IgD-negative memory B cell (primary cell): ENCODE measurements at regions not wholly inside any gene's neighbourhood (a gene's known extent, or its start where the extent isn't known, plus 50 kb on each side); places are given as distances from the start of the nearest gene placed in this dataset.
A peak's percentile ranks its signal among the peaks of the same experiment; 100 is the strongest.

Source experiments
- H3K27ac Mint-ChIP-seq, 3 donors: one replicate each; pipeline ENCODE4 v1.8.0; 2020 to 2022; ENCODE audit warnings: mild to moderate bottlenecking in 3 of 3, mixed read lengths in 3 of 3, moderate library complexity in 1 of 3
- H3K27me3 Mint-ChIP-seq: one replicate; pipeline ENCODE4 v1.8.0; 2021; ENCODE audit warnings: mixed read lengths
- H3K36me3 Mint-ChIP-seq: one replicate; pipeline ENCODE4 v1.8.0; 2020; ENCODE audit warnings: mild to moderate bottlenecking, mixed read lengths
- H3K4me1 Mint-ChIP-seq, 3 donors: one replicate each; pipeline ENCODE4 v1.8.0; 2020 to 2022; ENCODE audit warnings: mixed read lengths in 3 of 3, mild to moderate bottlenecking in 1 of 3
- H3K4me3 Mint-ChIP-seq, 4 donors: one replicate each; pipeline ENCODE4 v1.8.0; 2020 to 2022; ENCODE audit warnings: mild to moderate bottlenecking in 4 of 4, mixed read lengths in 4 of 4, moderate library complexity in 3 of 4
- H3K9me3 Mint-ChIP-seq, 3 donors: one replicate each; pipeline ENCODE4 v1.8.0; 2020 to 2021; ENCODE audit warnings: mixed read lengths in 3 of 3, mild to moderate bottlenecking in 1 of 3

DNA sequence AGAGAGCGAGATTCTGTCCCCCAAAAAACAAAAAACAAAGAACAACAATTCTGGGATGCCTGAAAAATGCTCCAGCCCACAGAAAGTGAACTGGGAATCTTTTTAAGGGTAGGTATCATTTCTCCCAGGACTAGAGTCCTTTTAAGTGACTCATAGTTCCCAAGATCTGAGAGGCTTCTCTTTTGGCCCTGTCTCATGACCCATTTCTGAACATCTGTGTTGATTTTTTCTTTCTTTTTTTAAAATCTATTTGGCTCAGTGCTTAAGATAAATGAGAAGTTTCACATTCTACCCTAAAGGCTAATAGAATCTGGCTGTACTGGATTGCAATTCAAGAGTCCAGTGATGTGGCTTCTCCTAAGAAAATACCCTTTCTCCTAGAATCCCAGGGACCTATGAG lies 217.6 kb upstream of the FOXQ1 start:
- H3K4me1 Mint-ChIP-seq: no peaks in the 10 kb centered on the region
- H3K4me3 Mint-ChIP-seq: no peak overlapping the region
- peaks cover 0 to 4% (median 0%) of the 10 kb centered on the region in 3 donors for H3K9me3 Mint-ChIP-seq
- H3K27ac Mint-ChIP-seq: no peak overlapping the region
- H3K27me3 Mint-ChIP-seq: peaks cover 6% of the 10 kb centered on the region
- no peaks in the 10 kb centered on the region for H3K36me3 Mint-ChIP-seq

DNA sequence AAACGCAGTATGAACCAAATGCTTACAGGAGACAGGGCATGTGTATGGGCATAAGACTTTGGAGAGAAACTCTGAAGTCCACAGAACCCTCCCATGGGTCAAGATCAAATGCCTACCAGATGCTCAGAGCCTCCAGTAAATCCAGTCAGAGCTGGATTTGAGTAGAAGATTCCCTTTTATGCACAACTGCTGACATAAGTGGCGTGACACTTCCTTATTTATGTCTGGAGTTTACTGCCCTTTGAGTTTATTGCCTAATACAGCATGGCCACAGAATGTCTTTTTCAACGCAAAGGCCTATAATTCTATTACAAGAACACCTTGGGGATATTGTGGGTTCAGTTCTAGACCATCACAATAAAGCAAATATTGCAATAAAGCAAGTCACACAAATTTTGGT lies 220.0 kb upstream of the FOXQ1 start:
- H3K36me3 Mint-ChIP-seq: no peaks in the 10 kb centered on the region
- H3K27me3 Mint-ChIP-seq: peaks cover 4% of the 10 kb centered on the region
- H3K4me3 Mint-ChIP-seq: no peak overlapping the region
- no peaks in the 10 kb centered on the region for H3K4me1 Mint-ChIP-seq
- H3K9me3 Mint-ChIP-seq: peaks cover 0 to 4% (median 0%) of the 10 kb centered on the region in 3 donors
- H3K27ac Mint-ChIP-seq: no peak overlapping the region

GRCh38 chr6:1089859-1090258 lies 222.0 kb upstream of the FOXQ1 start:
- no peaks in the 10 kb centered on the region for H3K36me3 Mint-ChIP-seq
- no peaks in the 10 kb centered on the region for H3K9me3 Mint-ChIP-seq
- no peaks in the 10 kb centered on the region for H3K4me1 Mint-ChIP-seq
- no peak overlapping the region for H3K4me3 Mint-ChIP-seq
- H3K27ac Mint-ChIP-seq: no peak overlapping the region
- H3K27me3 Mint-ChIP-seq: peaks cover 4% of the 10 kb centered on the region

GRCh38 chr6:1088492-1089001 lies 223.4 kb upstream of the FOXQ1 start:
- no peaks in the 10 kb centered on the region for H3K9me3 Mint-ChIP-seq
- H3K27ac Mint-ChIP-seq: no peak overlapping the region
- no peaks in the 10 kb centered on the region for H3K36me3 Mint-ChIP-seq

DNA sequence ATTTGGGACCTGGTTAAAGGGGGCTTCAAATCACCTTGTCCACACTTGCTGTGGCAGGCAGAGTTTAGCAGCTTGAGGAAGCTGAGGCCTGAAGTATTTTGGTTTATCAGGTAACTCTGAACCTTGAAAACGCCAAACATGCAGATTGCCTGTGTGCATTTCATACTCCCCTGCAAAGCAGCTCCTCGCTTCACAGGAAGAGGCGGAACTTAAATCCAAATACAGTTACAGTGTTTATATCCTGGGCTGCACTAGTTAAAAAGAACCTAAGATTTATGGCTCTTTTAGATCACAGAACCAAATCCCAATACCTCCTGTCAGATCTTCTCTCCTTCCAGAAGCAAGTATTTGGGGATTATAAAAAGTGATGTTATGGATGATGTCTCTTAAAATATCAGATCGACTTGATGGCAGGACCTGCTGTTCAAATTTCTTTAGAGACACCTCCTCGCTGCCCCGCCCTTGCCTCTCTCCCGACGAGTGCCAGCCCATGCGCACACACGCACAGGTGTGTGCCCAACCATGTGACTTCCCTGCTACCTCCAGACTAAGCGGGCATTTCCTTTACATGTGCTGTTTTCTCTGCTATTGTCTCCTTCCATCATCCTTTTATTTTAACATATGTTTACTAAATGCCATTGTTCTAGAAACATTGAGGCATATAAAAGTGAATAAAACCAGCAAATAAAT lies 224.6 kb upstream of the FOXQ1 start:
- Mint-ChIP-seq H3K36me3 (no peaks in the 10 kb centered on the region), H3K27ac (peak overlapping the region in 1 of 3 donors; percentile 26), H3K27me3 (peaks cover 2% of the 10 kb centered on the region), H3K9me3 (no peaks in the 10 kb centered on the region), H3K4me3 (no peak overlapping the region), H3K4me1 (no peaks in the 10 kb centered on the region)

More at GRCh38 chr6:1088492-1089001, 223.4 kb upstream of the FOXQ1 start:
- no peak overlapping the region for H3K4me3 Mint-ChIP-seq
- H3K4me1 Mint-ChIP-seq: no peaks in the 10 kb centered on the region
- H3K27me3 Mint-ChIP-seq: peaks cover 2% of the 10 kb centered on the region

DNA sequence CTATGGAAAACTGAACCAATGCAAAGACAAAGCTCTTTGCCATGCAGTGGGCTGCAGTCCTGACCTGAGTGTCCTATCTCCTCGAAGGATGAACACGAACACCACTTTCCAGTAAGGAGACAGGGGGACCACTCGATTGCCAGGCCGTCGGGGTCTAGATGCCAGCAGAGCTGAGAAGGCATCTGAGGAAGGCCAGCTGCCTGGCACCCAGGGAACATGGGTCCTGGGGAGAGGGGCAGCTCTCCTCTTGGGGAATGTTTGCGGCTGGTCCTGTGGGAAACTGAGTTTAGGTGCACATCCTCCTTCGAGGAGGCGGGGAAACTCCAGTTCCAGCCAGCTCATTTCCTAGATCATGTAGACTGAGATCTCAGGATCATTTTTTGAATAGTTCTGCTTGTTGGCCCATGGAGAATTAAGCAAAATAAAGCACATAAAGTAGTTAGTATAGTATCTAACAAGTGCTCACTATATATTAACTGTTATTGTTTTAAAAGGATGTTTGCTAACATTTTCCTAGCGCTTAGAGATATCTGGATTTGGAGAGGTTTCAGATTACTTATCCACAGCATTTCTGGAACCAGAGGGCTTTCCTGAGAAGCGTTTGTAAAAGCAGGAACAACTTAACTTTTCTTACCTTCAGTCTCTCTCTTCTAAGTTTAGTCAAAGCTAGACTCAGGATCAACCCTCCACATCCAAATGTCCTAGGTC lies 225.3 kb upstream of the FOXQ1 start:
- H3K4me1 Mint-ChIP-seq: no peaks in the 10 kb centered on the region
- H3K9me3 Mint-ChIP-seq: no peaks in the 10 kb centered on the region
- H3K27ac Mint-ChIP-seq: no peak overlapping the region
- peaks cover 2% of the 10 kb centered on the region for H3K27me3 Mint-ChIP-seq
- H3K4me3 Mint-ChIP-seq: no peak overlapping the region
- H3K36me3 Mint-ChIP-seq: no peaks in the 10 kb centered on the region

- H3K9me3 Mint-ChIP-seq: no peaks in the 10 kb centered on the region
- H3K27ac Mint-ChIP-seq: no peak overlapping the region
- no peaks in the 10 kb centered on the region for H3K36me3 Mint-ChIP-seq
- no peak overlapping the region for H3K4me3 Mint-ChIP-seq
- H3K4me1 Mint-ChIP-seq: no peaks in the 10 kb centered on the region
- H3K27me3 Mint-ChIP-seq: no peaks in the 10 kb centered on the region
Observed at GRCh38 chr6:1082285-1082935, 229.5 kb upstream of the FOXQ1 start.

- Mint-ChIP-seq H3K27me3 (no peaks in the 10 kb centered on the region), H3K4me3 (no peak overlapping the region), H3K36me3 (no peaks in the 10 kb centered on the region), H3K4me1 (no peaks in the 10 kb centered on the region), H3K9me3 (no peaks in the 10 kb centered on the region), H3K27ac (no peak overlapping the region)
Observed at GRCh38 chr6:1081551-1082284, 230.2 kb upstream of the FOXQ1 start.

- H3K36me3 Mint-ChIP-seq: no peaks in the 10 kb centered on the region
- H3K4me3 Mint-ChIP-seq: no peak overlapping the region
- no peaks in the 10 kb centered on the region for H3K27me3 Mint-ChIP-seq
- peak overlapping the region in 1 of 3 donors; percentile 23 for H3K27ac Mint-ChIP-seq
- H3K9me3 Mint-ChIP-seq: peaks cover 0 to 1% (median 0%) of the 10 kb centered on the region in 3 donors
- no peaks in the 10 kb centered on the region for H3K4me1 Mint-ChIP-seq
Observed at GRCh38 chr6:1080453-1081337, 231.2 kb upstream of the FOXQ1 start.

DNA sequence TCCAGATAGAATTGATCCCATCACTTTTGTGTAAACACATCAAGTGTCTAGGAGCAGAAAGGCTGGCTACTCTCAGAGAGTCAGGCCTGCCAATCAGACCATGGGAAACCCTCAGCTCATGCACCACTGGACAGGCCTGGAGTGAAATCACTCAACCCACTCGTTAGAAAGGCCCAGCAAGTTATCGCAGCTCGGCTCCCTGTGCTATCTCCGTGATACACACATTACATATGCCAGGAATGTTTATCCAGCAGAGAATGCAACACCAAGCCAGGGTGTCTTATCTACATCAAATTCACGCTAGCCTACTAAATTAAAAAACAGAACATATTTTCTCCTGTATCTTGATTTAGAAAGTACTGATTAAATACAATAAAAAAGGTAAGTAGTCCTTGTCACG lies 232.4 kb upstream of the FOXQ1 start:
- Mint-ChIP-seq H3K36me3 (no peaks in the 10 kb centered on the region), H3K27ac (no peak overlapping the region)

GRCh38 chr6:1077478-1078416 lies 234.2 kb upstream of the FOXQ1 start:
- no peak overlapping the region for H3K4me3 Mint-ChIP-seq
- no peaks in the 10 kb centered on the region for H3K27me3 Mint-ChIP-seq
- no peak overlapping the region for H3K27ac Mint-ChIP-seq
- H3K36me3 Mint-ChIP-seq: no peaks in the 10 kb centered on the region
- peaks cover 0 to 1% (median 0%) of the 10 kb centered on the region in 3 donors for H3K9me3 Mint-ChIP-seq
- H3K4me1 Mint-ChIP-seq: no peaks in the 10 kb centered on the region

More for the DNA sequence above, 232.4 kb upstream of the FOXQ1 start:
- no peaks in the 10 kb centered on the region for H3K4me1 Mint-ChIP-seq
- H3K27me3 Mint-ChIP-seq: no peaks in the 10 kb centered on the region
- H3K4me3 Mint-ChIP-seq: no peak overlapping the region
- H3K9me3 Mint-ChIP-seq: peaks cover 0 to 1% (median 0%) of the 10 kb centered on the region in 3 donors

GRCh38 chr6:1076531-1077459 lies 235.1 kb upstream of the FOXQ1 start:
- Mint-ChIP-seq H3K4me1 (no peaks in the 10 kb centered on the region), H3K4me3 (no peak overlapping the region), H3K36me3 (no peaks in the 10 kb centered on the region), H3K27ac (no peak overlapping the region), H3K9me3 (peaks cover 0 to 1% (median 0%) of the 10 kb centered on the region in 3 donors), H3K27me3 (no peaks in the 10 kb centered on the region)
